ENCODE measurements at regions not wholly inside any gene's neighbourhood (a gene's known extent, or its start where the extent isn't known, plus 50 kb on each side); places are given as distances from the start of the nearest gene placed in this dataset.

GRCh38 chr9:119707228-119707845 is 338.1 kb upstream of the BRINP1 start:
- TF ChIP-seq CTCF (conservative IDR thresholded peaks at IDR 0.05; ENCODE audit: low read length) (no peak), EZH2phosphoT487 (IDR thresholded peaks at IDR 0.05; ENCODE audit: borderline replicate concordance, low read depth, low read length) (no peak)

All from OCI-LY7 (cell line).